Calu3 (cell line): ENCODE measurements at regions not wholly inside any gene's neighbourhood (a gene's known extent, or its start where the extent isn't known, plus 50 kb on each side); places are given as distances from the start of the nearest gene placed in this dataset.

Experiments used
- BruUV-seq: library from RNA; stranded (reverse); fragments of 400-500 nt; replicated peaks from 2 replicates; lab custom pipeline; 2021; lab: Mats Ljungman, UMichigan
- CTCF ChIA-PET: fragments of 300-600 bp; sonication (Branson Sonifier 250); formaldehyde crosslinking; loops from one replicate; lab custom pipeline; 2022; ENCODE audit warnings: antibody characterized with exemption; lab: Charles Lee
- DNase-seq: peaks from one replicate; pipeline ENCODE4 v3.0.0; 2022
- H3K27ac Mint-ChIP-seq: one replicate; pipeline ENCODE4 v1.8.0; 2022; ENCODE audit warnings: mixed read lengths; ENCODE audit not compliant: unreplicated experiment
- H3K27me3 Mint-ChIP-seq: one replicate; pipeline ENCODE4 v1.8.0; 2022; ENCODE audit warnings: mixed read lengths; ENCODE audit not compliant: unreplicated experiment
- H3K36me3 Mint-ChIP-seq: one replicate; pipeline ENCODE4 v1.8.0; 2022; ENCODE audit warnings: mild to moderate bottlenecking, moderate library complexity, mixed read lengths; ENCODE audit not compliant: insufficient read depth, unreplicated experiment
- H3K4me1 Mint-ChIP-seq: one replicate; pipeline ENCODE4 v1.8.0; 2022; ENCODE audit warnings: mild to moderate bottlenecking, low read depth, mixed read lengths; ENCODE audit not compliant: unreplicated experiment
- H3K4me3 Mint-ChIP-seq: one replicate; pipeline ENCODE4 v1.8.0; 2022; ENCODE audit warnings: mild to moderate bottlenecking, low read depth, moderate library complexity, mixed read lengths; ENCODE audit not compliant: unreplicated experiment
- H3K9me3 Mint-ChIP-seq: one replicate; pipeline ENCODE4 v1.8.0; 2022; ENCODE audit warnings: low read depth, mixed read lengths; ENCODE audit not compliant: unreplicated experiment
- CTCF ChIP-seq: fragments of 200-600 bp; IDR thresholded peaks from one replicate; pipeline ENCODE4 v1.8.0; 2022; ENCODE audit warnings: antibody characterized with exemption; ENCODE audit not compliant: unreplicated experiment
- intact Hi-C: fragments of 100-400 bp; cut with micrococcal nuclease; formaldehyde crosslinking; loops from one replicate; pipeline ENCODE4 v1.10.0; 2022; ENCODE audit not compliant: unreplicated experiment

- TF ChIP-seq CTCF: no peak
- Mint-ChIP-seq H3K27me3 (no peaks in the 10 kb centered on the region), H3K36me3 (no peaks in the 10 kb centered on the region), H3K4me1 (no peaks in the 10 kb centered on the region), H3K27ac (no peak overlapping the region), H3K4me3 (no peak overlapping the region), H3K9me3 (peaks cover 6% of the 10 kb centered on the region)
- intact Hi-C loops: no loop called here
- DNase-seq: no peak
- no TSS peak for BruUV-seq
- CTCF ChIA-PET: no interaction called here
Observed at GRCh38 chr2:4020649-4021048, 317.3 kb downstream of the DCDC2C start.

GRCh38 chr2:4024605-4025004, 321.2 kb downstream of the DCDC2C start:
- Mint-ChIP-seq H3K4me3 (no peak overlapping the region), H3K27me3 (no peaks in the 10 kb centered on the region), H3K4me1 (no peaks in the 10 kb centered on the region), H3K9me3 (peaks cover 12% of the 10 kb centered on the region), H3K36me3 (no peaks in the 10 kb centered on the region), H3K27ac (no peak overlapping the region)
- intact Hi-C loops: no loop called here
- no TSS peak for BruUV-seq
- no peak for TF ChIP-seq CTCF
- CTCF ChIA-PET: no interaction called here
- no peak for DNase-seq

- no TSS peak for BruUV-seq
- Mint-ChIP-seq H3K4me3 (no peak overlapping the region), H3K36me3 (no peaks in the 10 kb centered on the region), H3K27me3 (no peaks in the 10 kb centered on the region), H3K4me1 (no peaks in the 10 kb centered on the region), H3K9me3 (peaks cover 7% of the 10 kb centered on the region), H3K27ac (no peak overlapping the region)
- TF ChIP-seq CTCF: no peak
- CTCF ChIA-PET: no interaction called here
- no peak for DNase-seq
- intact Hi-C loops: no loop called here
Observed at GRCh38 chr2:4029081-4029480, 325.7 kb downstream of the DCDC2C start.

GRCh38 chr2:4039896-4040295, 336.5 kb downstream of the DCDC2C start:
- intact Hi-C loops: no loop called here
- CTCF ChIA-PET: no interaction called here
- Mint-ChIP-seq H3K36me3 (no peaks in the 10 kb centered on the region), H3K4me1 (no peaks in the 10 kb centered on the region), H3K9me3 (peaks cover 23% of the 10 kb centered on the region), H3K4me3 (no peak overlapping the region), H3K27ac (no peak overlapping the region), H3K27me3 (no peaks in the 10 kb centered on the region)
- BruUV-seq: no TSS peak
- DNase-seq: no peak
- no peak for TF ChIP-seq CTCF
